NCI-H524 (cell line): ENCODE measurements at regions not wholly inside any gene's neighbourhood (a gene's known extent, or its start where the extent isn't known, plus 50 kb on each side); places are given as distances from the start of the nearest gene placed in this dataset.

Experiments used
- DNase-seq, 2 experiments: peaks; one replicate each; lab custom pipeline; 2025; lab: John Stamatoyannopoulos, UW

DNA sequence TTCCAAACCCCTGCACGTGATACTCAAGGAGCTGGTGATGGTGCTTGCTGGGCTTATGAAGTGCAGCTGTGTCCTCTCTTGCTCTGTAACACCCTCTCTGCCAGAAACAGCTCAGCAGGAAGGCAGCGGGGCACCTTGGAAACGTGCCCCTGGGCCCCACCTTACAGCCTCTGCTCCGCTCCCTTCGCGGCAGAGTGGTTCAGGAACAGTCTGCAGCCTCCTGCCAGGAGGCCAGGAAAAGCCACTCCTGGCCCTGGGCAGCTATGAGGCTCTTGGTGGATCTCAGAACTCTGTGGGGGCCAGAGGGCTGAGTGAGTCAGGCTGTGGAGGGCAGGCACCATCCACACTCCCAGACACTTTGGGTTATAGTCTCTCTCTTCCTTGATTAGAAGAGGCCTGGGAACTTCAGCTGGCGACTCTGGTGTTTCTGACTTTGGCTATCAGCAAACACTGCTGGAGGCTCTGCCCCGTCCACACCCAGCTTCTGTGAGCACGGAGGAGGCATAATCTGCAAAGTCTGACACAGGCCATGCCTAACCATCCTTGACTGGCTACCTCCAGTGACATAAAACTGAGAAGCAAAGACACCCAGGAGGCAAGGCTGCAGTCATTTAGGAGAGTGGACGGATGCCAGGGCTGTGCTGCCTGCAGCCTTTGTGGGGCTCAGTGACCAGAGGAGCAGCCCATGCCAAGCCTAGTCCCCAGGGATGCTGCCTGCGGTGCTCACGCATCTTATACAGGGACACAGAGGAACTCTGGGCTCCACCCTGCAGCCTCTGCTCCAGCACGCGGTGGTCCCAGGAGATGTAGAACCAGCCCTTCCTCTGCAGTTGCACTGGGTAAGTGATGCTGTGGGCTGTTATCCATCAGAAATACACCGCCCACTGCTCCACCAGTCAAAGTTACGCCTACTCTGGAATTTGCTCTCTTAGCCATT is 65.3 kb downstream of the METRNL start:
- peak in 1 of 2 experiments; percentile 1 for DNase-seq

DNA sequence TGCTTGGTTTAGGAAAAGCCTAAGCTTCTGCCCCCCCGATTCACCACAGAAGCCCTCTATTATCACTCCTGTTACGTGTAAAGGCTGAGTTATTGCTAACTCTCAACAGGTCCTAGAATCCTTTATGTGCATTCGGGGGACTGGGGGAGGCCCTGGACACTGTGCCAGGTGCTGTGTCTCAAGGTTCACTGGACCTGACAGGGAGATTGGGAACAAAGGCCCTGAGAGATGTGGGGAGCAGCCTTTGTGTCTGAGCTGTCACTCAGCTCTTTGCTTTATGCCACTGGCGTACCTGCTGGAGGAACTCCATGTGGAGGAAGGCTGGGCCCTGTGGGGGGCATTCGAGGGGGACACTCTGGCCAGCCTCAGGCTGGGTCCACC is 65.9 kb downstream of the METRNL start:
- no peak for DNase-seq

DNA sequence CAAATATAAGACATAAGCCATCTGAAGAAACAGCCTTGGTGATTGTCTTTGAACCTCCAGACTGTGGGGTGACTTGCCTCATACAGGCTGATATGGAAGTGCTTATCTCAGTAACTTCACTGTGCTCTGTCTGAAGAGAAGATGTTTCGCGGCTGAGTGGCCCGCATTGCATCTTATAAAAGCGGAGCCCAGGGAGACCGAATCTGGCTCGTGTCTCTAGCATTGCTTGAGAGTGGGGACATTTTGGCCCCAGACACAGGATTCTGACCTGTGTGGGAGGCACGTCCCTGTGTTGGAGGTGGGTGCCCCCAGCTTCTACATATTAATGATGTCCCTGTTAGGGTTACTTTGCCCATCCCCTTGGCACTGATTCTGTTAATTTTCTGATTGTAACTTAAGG is 66.4 kb downstream of the METRNL start:
- no peak for DNase-seq

DNA sequence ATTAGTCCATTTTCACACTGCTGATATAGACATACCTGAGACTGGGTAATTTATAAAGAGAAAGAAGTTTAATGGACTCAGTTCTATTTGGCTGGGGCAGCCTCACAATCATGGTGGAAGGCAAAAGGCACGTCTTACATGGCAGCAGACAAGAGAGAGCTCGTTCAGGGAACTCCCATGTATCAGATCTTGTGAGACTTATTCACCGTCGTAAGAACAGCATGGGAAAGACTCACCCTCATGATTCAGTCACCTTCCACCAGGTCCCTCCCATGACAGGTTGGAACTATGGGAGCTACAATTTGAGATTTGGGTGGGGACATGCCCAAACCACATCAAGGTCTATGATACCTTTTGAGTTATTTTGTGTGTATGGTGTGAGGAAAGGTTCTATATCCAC is 66.9 kb downstream of the METRNL start:
- no peak for DNase-seq

DNA sequence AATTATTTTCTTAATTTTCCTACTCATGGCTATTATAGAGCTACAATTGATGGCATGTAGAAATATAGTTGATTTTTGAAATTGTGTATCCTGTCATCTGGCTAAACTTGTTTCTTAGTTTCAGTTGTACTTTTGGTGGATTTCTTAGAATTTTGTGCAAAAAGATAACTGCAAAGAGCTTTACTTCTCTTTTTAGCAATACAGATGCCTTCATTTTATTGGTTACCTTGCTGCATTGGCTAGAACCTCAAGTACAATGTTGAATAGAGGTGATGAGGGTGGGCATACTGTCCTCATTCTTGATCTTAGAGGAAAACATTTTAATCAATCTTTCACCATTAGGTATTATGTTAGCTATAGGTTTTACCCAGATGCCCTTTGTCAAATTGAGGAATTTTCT is 67.9 kb downstream of the METRNL start:
- no peak for DNase-seq

GRCh38 chr17:83148317-83149028 is 69.1 kb downstream of the METRNL start:
- DNase-seq = no peak

GRCh38 chr17:83149029-83149725 is 69.8 kb downstream of the METRNL start:
- DNase-seq = no peak

DNA sequence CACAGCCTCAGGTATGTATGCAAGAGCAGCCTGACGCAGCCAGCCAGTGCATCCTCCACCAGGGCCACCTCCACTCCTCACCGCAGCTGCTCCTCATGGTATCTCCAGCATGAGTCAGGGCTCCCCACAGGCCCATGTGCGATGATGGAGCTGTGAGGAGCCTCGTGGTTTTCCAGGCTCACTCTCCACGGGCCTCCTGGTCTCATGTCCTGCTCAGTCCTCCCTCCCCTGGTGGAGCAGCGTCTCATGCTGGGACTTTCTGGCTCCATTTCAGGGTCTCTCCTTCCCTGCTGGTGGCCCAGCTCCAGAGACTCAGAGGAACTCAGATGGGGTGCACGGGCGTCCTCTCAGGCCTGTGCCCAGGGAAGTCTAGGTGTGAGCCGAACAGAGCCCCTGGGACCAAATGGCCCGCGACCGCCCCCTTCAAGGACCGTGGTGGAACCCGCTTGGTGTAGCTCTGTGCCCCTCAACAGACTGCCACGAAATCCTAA is 70.4 kb downstream of the METRNL start:
- DNase-seq = no peak

GRCh38 chr17:83150369-83151055 is 71.1 kb downstream of the METRNL start:
- no peak for DNase-seq

GRCh38 chr17:83151056-83151441 is 71.6 kb downstream of the METRNL start:
- no peak for DNase-seq

- DNase-seq = no peak
These were observed 72.2 kb downstream of the METRNL start for GRCh38 chr17:83151442-83152226.

GRCh38 chr17:83152227-83152744 is 72.9 kb downstream of the METRNL start:
- DNase-seq = no peak

DNA sequence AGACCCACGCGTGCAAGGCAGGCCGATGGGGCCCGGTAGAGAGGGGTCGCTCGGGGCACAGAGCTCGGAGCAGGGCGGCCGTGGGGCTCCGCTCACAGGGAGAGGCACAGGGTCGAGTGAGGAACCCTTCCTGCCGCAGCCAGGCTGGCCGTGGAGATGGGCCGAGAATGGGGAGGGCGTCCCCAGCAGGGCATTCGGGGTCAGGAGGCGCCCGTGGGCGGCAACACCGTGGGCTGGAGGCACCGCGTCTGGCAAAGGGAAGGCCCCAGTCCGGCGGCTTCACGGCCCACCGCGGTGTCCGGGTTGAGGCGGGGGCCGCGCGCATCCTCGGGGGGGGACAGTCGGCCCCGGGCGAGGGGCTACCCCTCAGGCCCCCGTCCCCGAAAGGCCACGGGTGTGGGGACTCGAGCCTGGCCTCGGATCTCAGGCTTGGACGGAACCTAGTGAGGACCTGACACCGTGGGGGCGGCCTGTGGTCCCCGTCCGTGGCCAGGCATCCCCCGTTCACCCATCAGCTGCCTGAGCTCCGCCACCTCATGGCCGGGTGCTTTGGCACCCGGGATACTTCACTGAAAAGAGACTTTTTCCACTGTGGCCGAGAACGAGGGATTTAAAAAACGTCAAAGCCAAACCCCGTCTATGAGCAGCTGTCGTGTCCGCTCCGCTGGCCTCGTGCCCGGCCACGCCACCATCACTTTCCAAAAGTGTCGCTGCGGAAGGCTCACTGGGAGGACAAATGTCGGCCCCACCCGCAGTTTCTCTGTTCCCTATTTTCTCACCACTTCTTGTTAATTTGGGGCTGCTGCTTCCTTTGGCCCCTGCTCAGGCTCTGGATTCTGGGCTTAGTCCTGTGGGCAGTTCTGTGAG is 73.6 kb downstream of the METRNL start:
- peak in 1 of 2 experiments; percentile 2 for DNase-seq

- no peak for DNase-seq
These were observed 74.4 kb downstream of the METRNL start for GRCh38 chr17:83153681-83154310.

GRCh38 chr17:83154311-83155127 is 75.1 kb downstream of the METRNL start:
- no peak for DNase-seq

GRCh38 chr17:83155128-83156121 is 76.0 kb downstream of the METRNL start:
- DNase-seq = no peak

- DNase-seq = no peak
These were observed 77.0 kb downstream of the METRNL start for GRCh38 chr17:83156408-83156807.
